ENCODE measurements at regions not wholly inside any gene's neighbourhood (a gene's known extent, or its start where the extent isn't known, plus 50 kb on each side); places are given as distances from the start of the nearest gene placed in this dataset.

DNA sequence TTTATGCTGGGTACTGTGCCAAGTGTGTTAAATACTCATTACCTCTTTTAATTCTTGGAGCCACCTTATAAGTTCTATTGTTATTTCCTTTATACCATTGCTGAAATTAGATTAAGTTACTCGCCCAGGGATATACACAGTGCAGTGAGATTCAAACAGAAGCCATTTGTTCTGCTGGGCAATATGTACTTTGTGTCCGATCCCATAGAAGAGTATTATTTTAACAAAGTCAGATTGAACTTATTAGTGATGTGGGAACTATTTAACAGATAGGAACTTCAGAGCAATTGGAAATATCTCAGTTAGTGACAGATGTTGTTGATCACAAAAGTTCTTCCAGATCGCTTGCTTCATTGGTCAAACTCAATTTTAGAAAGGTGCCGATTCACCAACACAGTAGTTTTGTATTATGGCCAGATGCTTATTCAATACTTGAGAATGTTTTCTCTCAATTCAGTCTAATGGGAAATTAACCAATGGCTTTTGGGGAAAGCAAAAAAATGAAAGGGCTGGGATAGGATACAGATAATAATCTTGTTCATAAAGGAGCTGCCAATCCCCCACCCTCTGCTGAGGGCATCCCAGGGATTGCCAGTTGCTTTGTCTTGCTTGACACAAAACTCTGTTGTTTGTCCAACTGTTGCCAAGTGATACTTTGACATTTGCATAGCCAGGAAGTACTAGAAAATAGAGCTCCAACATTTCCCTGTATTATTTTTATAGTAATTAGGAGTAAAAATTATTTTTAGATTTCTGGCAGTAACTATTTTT is 94.8 kb upstream of the SEMA6A start:
- H3K9me3 Mint-ChIP-seq: no peaks in the 10 kb centered on the region
- no peak for DNase-seq
- intact Hi-C loops (cut with micrococcal nuclease): no loop called here
- CTCF ChIA-PET: no interaction called here
- POLR2A ChIA-PET: no interaction called here
- peaks cover 5% of the 10 kb centered on the region for H3K4me1 Mint-ChIP-seq
- no peak overlapping the region for H3K27ac Mint-ChIP-seq
- no peaks in the 10 kb centered on the region for H3K36me3 Mint-ChIP-seq (ENCODE audit: low read depth)
- TF ChIP-seq, protein P1, sequence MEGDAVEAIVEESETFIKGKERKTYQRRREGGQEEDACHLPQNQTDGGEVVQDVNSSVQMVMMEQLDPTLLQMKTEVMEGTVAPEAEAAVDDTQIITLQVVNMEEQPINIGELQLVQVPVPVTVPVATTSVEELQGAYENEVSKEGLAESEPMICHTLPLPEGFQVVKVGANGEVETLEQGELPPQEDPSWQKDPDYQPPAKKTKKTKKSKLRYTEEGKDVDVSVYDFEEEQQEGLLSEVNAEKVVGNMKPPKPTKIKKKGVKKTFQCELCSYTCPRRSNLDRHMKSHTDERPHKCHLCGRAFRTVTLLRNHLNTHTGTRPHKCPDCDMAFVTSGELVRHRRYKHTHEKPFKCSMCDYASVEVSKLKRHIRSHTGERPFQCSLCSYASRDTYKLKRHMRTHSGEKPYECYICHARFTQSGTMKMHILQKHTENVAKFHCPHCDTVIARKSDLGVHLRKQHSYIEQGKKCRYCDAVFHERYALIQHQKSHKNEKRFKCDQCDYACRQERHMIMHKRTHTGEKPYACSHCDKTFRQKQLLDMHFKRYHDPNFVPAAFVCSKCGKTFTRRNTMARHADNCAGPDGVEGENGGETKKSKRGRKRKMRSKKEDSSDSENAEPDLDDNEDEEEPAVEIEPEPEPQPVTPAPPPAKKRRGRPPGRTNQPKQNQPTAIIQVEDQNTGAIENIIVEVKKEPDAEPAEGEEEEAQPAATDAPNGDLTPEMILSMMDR (IDR thresholded peaks at IDR 0.05): no peak
- no peaks in the 10 kb centered on the region for H3K27me3 Mint-ChIP-seq
- H3K4me3 Mint-ChIP-seq: no peak overlapping the region
- no peak for ATAC-seq (ENCODE audit: low read depth)

DNA sequence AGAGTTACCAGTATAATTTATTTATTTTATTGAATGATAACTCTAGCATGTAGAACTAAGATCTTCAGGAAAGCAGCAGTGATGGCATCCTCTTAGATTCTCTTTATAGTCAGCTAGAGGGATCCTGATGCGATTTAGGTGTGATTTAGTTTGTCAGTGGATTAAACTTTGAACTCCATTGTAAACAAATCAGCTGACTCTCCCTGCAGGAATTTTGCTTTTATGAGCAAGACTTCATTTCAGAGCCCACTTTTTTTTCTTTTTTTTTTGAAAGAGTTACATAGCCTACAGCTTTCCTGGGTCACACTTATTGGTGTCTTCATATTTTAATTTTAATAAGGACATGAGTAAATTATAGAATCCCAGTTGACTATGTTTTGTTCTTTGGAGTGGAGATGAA is 93.8 kb upstream of the SEMA6A start:
- ChIA-PET POLR2A (no interaction called here), CTCF (no interaction called here)
- Mint-ChIP-seq H3K9me3 (no peaks in the 10 kb centered on the region), H3K4me1 (peaks cover 5% of the 10 kb centered on the region), H3K27me3 (no peaks in the 10 kb centered on the region), H3K27ac (no peak overlapping the region), H3K4me3 (no peak overlapping the region), H3K36me3 (ENCODE audit: low read depth) (no peaks in the 10 kb centered on the region)
- ATAC-seq (ENCODE audit: low read depth) (no peak), DNase-seq (no peak)
- intact Hi-C loops (cut with micrococcal nuclease): no loop called here
- TF ChIP-seq, protein P1 (IDR thresholded peaks at IDR 0.05): no peak

DNA sequence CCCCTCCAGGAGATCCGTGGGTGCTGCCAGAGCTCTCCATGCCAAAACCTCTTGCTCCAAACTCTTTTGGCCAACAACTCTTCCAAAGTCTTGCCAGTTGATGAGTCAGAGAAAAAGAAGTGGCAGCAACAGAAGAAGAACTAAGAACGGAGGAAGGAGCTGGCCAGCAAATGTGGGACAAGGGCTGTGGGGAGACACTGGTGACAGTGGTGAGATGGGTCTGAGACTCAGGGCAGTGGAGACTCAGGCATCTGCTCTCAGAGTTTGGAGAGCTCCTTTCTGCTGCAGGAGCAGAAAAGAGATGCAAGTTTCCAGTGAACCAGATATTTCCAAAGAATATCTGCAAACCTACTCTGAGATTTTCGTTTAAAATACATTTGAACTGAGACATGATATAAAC is 92.3 kb upstream of the SEMA6A start:
- intact Hi-C loops (cut with micrococcal nuclease): no loop called here
- Mint-ChIP-seq H3K27ac (no peak overlapping the region), H3K27me3 (no peaks in the 10 kb centered on the region), H3K4me3 (no peak overlapping the region), H3K9me3 (peaks cover 2% of the 10 kb centered on the region), H3K36me3 (ENCODE audit: low read depth) (no peaks in the 10 kb centered on the region), H3K4me1 (peaks cover 5% of the 10 kb centered on the region)
- DNase-seq (no peak), ATAC-seq (ENCODE audit: low read depth) (no peak)
- ChIA-PET CTCF (no interaction called here), POLR2A (no interaction called here)
- TF ChIP-seq, protein P1 (IDR thresholded peaks at IDR 0.05): no peak

DNA sequence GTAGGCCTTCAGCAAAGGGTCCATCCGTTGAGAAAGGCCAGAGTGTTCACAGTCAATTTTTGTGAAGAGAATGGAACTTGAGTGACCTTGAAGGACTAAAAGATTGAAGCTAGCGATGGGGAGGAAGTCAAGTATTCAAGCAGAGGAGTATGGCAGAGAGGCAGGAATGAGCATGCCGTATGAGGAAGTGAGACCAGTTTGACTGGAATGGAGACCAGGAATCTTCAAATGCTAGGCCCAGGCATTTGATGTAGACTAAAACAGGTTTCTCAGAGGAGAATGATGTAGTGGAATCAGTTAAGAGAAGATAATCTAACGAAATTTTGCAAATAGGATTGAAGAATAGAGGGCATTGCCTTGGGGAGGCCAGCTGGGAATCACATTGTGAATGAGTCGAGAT is 90.4 kb upstream of the SEMA6A start:
- H3K36me3 Mint-ChIP-seq (ENCODE audit: low read depth): no peaks in the 10 kb centered on the region
- TF ChIP-seq, protein P1 (IDR thresholded peaks at IDR 0.05): no peak
- peaks cover 6% of the 10 kb centered on the region for H3K9me3 Mint-ChIP-seq
- no peaks in the 10 kb centered on the region for H3K27me3 Mint-ChIP-seq
- CTCF ChIA-PET: no interaction called here
- no peak overlapping the region for H3K27ac Mint-ChIP-seq
- intact Hi-C loops (cut with micrococcal nuclease): no loop called here
- no peaks in the 10 kb centered on the region for H3K4me1 Mint-ChIP-seq
- DNase-seq (no peak), ATAC-seq (ENCODE audit: low read depth) (no peak)
- POLR2A ChIA-PET: no interaction called here
- H3K4me3 Mint-ChIP-seq: no peak overlapping the region

DNA sequence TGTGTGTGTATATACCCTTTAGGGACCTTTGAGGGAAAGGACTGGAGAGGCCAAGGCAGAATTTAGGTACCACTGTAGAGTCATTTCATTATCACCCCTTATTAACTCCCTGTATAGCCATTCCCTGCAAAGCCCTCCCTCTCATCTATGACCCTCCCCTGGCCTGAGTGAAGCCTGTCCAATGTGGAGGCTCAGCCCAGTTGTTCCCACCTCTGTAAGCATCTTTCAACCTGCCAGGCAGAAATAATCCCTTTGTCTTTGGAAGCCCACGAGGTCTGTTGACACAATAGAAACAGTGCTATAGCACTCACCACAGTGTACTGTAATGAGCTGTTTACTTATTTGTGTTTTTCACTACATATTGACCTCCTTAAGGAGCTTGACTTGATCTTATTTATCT is 88.5 kb upstream of the SEMA6A start:
- ATAC-seq (ENCODE audit: low read depth): no peak
- Mint-ChIP-seq H3K27ac (no peak overlapping the region), H3K36me3 (ENCODE audit: low read depth) (no peaks in the 10 kb centered on the region), H3K4me1 (no peaks in the 10 kb centered on the region), H3K4me3 (no peak overlapping the region), H3K27me3 (no peaks in the 10 kb centered on the region), H3K9me3 (peaks cover 6% of the 10 kb centered on the region)
- intact Hi-C loops (cut with micrococcal nuclease): no loop called here
- POLR2A ChIA-PET: no interaction called here
- TF ChIP-seq, protein P1 (IDR thresholded peaks at IDR 0.05): no peak
- DNase-seq: no peak
- CTCF ChIA-PET: no interaction called here

Data from activated B cell treated with CpG ODN at 0.5 μM for 24 hours (primary cell).